HL-60 (cell line): ENCODE measurements at regions not wholly inside any gene's neighbourhood (a gene's known extent, or its start where the extent isn't known, plus 50 kb on each side); places are given as distances from the start of the nearest gene placed in this dataset.

Experiments used
- DNase-seq, 2 experiments: peaks; one replicate each; pipeline ENCODE4 v3.0.0-alpha.2; 2010 to 2020; ENCODE audit warnings: low read depth in 1 of 2, low spot score in 1 of 2
- H3K27ac ChIP-seq: fragments of 250-450 bp; sonication (Bioruptor Pico); replicated peaks from 2 replicates; pipeline ENCODE4 v1.5.1; 2020; ENCODE audit warnings: mild to moderate bottlenecking, moderate library complexity
- H3K27me3 ChIP-seq: fragments of 250-450 bp; sonication (Bioruptor Pico); 2 replicates; pipeline ENCODE4 v1.5.1; 2021; ENCODE audit warnings: mild to moderate bottlenecking, moderate library complexity; ENCODE audit not compliant: insufficient read depth, poor library complexity, severe bottlenecking
- H3K4me3 ChIP-seq: replicated peaks from 2 replicates; pipeline ENCODE4 v1.5.1; 2011; ENCODE audit warnings: mild to moderate bottlenecking, control low read depth, low read length; ENCODE audit not compliant: insufficient read depth
- CTCF ChIP-seq: IDR thresholded peaks from one replicate; pipeline ENCODE4 v1.5.1; 2011; ENCODE audit warnings: low read length, control low read depth, inconsistent platforms; ENCODE audit not compliant: insufficient read depth
- GABPA ChIP-seq: IDR thresholded peaks from 2 replicates; pipeline ENCODE4 v1.6.1; 2012; ENCODE audit warnings: low read depth
- POLR2AphosphoS5 ChIP-seq: IDR thresholded peaks from 2 replicates; pipeline ENCODE4 v1.6.1; 2012; ENCODE audit warnings: low read depth
- REST ChIP-seq: IDR thresholded peaks from 2 replicates; pipeline ENCODE4 v1.6.1; 2012; ENCODE audit warnings: low read depth; ENCODE audit not compliant: insufficient replicate concordance
- SPI1 ChIP-seq: IDR thresholded peaks from 2 replicates; pipeline ENCODE4 v1.6.1; 2012; ENCODE audit warnings: low read depth, mild to moderate bottlenecking, borderline replicate concordance

GRCh38 chr5:160479220-160479619 lies 57.6 kb downstream of the PTTG1 start:
- no peaks in the 10 kb centered on the region for H3K27me3 ChIP-seq
- H3K4me3 ChIP-seq: no peak overlapping the region
- DNase-seq: no peak
- TF ChIP-seq REST (no peak), CTCF (no peak)
- H3K27ac ChIP-seq: no peak overlapping the region

- no peak overlapping the region for H3K27ac ChIP-seq
- no peak overlapping the region for H3K4me3 ChIP-seq
- DNase-seq: no peak
- no peaks in the 10 kb centered on the region for H3K27me3 ChIP-seq
- TF ChIP-seq POLR2AphosphoS5: no peak
- no peak for TF ChIP-seq REST
- TF ChIP-seq CTCF: no peak
- TF ChIP-seq SPI1: no peak
- no peak for TF ChIP-seq GABPA
These were observed 58.3 kb downstream of the PTTG1 start for GRCh38 chr5:160479926-160480325.

GRCh38 chr5:160480652-160481051 lies 59.0 kb downstream of the PTTG1 start:
- no peak overlapping the region for H3K27ac ChIP-seq
- H3K27me3 ChIP-seq: no peaks in the 10 kb centered on the region
- no peak for TF ChIP-seq POLR2AphosphoS5
- TF ChIP-seq SPI1: no peak
- TF ChIP-seq GABPA: no peak
- no peak for TF ChIP-seq REST
- no peak overlapping the region for H3K4me3 ChIP-seq
- DNase-seq: no peak

GRCh38 chr5:160484678-160485077 lies 63.0 kb downstream of the PTTG1 start:
- Histone ChIP-seq H3K27ac (no peak overlapping the region), H3K27me3 (no peaks in the 10 kb centered on the region), H3K4me3 (no peak overlapping the region)
- DNase-seq: no peak
- TF ChIP-seq GABPA (no peak), SPI1 (no peak), CTCF (no peak), REST (no peak), POLR2AphosphoS5 (no peak)
